NCI-H128 (cell line): ENCODE measurements at regions not wholly inside any gene's neighbourhood (a gene's known extent, or its start where the extent isn't known, plus 50 kb on each side); places are given as distances from the start of the nearest gene placed in this dataset.
"Not testable (repeated sequence)": the region's sequence is repeated elsewhere in the genome, so short reads cannot be mapped to it uniquely, and the experiment has no call there.

ENCODE experiments used
- DNase-seq: peaks from one replicate; lab custom pipeline; 2025; ENCODE audit not compliant: unreplicated experiment; lab: John Stamatoyannopoulos, UW

DNA sequence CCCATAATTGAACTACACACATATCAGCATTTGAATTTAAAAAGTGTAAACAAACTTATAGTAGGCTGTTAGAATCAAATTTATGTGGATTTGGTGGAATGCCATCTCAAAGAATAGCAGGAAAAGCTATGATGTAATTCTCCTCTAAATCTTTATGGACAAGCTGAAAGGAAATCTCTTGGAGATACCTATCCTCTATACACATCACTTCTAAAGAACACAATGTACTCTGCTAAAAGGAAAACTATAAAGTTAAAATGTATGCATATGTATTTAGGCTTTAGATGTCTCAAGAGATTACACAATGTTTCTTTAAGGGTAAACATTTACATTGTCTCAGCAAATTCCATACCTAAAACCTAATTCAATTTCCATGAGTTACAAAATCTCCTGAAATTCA lies 323.3 kb downstream of the CRPPA start:
- no peak for DNase-seq

DNA sequence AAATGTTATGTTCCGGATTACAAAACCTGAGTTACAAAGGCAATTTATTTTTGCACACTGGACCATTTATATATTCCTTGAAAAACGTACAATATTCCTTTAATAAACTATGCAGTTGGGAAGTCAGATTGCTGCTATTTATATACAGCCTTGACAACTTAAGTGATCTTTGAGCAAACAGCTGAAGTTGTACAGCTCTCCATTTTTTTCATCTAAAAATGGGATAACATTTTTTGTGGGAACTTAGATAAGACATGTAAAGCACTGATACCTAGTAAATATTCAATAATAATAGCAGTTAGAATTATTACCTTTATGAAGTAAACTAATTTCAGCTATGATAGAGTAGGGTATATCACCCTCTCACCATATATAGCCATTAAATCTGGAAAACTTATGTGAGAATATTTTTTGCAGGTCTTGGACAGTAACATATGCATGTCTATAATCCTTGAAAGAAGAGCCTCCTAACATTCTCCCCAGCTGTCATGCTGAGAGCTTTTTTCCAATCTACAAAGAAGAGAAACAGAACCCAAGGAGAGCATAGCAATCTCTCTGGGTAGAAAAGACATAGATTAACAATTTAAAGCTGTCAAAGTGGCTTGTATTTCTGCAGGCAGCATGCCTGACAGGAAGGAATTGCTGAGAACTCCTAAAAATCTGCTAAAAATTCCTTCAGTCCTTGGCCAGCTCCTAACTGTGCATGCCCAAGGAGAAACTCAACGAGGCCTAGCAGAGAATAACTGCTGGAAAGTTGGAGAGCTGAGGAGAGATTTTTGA lies 326.0 kb downstream of the CRPPA start:
- DNase-seq: no peak

DNA sequence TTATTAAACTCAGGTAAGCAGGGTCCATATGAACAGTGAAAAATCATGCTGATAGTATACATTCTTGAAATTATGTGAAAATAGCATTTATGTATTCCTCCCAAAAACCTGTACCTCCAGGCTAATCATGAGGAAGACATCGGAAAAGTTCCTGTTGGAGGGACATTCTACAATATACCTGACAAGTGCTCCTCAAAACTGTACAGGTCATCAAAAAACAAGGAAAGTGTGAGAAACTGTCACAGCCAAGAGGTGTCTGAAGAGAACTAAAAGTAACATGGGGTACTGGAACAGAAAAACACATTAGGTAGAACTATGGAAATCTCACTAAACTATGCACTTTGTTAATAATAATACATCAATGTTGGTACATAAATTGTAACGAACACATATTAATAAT lies 326.7 kb downstream of the CRPPA start:
- no peak for DNase-seq

DNA sequence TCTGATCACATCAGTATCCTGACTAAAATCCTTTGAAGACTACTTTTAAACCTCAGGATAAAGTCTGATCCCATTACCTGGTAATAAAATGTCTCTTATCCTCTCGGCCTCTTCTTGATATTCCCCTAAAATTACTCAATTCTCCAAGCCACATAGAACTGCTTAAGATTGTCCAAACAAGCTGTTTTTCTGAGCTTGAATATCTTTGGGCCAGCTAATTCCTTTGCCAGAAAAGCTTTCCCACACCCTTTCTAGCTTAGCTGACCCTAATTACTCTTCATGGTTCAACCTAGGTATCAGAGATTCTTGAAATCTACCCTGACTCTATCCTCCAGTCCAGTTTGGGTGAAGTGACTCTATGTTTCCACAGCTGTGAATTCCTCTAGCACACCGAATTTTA lies 328.6 kb downstream of the CRPPA start:
- DNase-seq: no peak

DNA sequence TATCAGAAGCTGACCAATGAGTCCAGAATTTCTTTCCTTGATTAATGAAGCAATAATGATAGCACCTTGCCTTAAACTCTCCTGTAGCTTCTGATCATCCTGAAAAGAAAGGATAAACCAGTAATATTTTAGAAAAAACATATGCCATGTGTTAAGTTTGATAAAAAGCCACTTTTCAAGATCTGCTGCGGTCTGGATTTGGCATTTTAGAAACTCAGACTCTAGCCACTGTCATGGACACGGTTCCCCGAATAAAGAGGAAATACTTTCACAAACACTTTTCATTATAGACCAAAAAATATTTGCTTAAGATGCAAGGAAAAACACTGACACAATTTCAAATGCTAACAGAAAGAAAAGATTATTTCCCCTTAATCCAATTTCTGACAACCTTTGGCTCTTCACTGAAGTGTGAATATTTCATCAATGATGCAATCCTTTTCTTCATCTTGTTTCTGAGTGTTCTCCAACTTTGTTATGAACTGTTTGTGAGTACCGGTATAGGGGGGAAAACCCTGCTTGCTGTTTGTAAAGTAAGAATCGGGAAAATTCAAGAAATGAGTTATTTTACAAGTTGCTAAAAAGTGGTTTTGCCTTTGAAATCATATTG lies 329.5 kb downstream of the CRPPA start:
- no peak for DNase-seq

DNA sequence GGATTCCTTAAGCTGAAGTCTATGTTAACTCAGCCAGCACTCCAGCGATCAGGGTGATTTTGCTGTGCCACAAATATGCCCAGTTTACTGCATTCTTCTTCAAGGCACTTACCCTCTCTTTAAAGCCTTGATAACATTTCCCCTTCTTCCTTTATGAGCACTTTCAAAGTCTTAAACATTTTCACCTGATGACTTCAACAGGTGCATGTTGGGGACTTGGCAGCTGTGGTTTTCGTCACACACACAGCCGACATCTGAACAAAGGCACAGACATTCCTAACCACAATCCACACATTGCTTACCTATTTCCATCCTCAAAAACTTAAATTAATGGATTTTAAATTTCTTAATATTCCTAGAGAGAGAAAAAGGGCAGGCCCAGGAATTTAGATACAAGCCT lies 331.5 kb downstream of the CRPPA start:
- DNase-seq: no peak

DNA sequence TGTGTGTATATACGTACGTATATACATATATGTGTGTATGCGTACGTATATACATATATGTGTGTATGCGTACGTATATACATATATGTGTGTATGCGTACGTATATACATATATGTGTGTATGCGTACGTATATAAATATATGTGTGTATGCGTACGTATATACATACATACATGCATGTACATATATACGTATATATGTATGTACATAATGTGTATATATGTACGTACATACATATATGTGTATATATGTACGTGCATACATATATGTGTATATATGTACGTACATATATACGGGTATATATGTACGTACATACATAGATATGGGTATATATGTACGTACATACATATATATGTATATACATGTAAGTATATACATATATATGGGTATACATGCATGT lies 332.1 kb downstream of the CRPPA start:
- DNase-seq: no peak

DNA sequence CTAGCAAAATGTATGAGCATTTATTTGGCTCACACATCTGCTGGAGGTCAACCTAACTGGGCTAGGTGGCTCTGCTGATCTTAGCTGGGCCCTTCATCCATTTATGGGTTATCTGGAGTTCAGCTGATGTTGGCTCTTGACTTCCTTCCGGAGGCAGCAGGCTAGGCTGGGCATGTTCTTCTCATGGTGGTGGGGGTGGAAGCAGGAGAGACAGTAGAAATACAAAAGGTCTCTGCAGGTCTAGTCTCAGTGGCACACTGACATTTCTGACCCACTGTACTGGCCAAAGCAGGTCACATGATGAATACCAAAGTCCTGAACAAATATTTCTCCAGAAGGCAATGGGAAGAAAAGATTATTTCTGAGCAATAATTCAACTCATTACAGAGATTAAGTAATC lies 334.6 kb downstream of the CRPPA start:
- DNase-seq: no peak

DNA sequence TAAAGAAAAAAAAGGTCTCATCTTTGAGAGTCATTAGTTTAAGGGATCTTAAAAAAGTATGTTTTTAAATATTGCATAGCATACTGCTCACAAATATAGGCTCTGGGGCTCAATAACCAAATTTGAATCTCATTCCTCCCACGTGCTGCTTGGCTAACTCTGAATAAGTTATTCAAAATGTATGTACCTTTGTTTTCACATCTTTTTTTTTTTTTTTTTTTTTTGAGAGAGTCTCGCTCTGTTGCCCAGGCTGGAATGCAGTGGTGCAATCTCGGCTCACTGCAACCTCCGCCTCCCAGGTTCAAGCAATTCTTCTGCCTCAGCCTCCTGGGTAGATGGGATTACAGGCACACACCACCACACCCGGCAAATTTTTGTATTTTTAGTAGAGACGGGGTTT lies 335.6 kb downstream of the CRPPA start:
- not testable (repeated sequence) for DNase-seq

DNA sequence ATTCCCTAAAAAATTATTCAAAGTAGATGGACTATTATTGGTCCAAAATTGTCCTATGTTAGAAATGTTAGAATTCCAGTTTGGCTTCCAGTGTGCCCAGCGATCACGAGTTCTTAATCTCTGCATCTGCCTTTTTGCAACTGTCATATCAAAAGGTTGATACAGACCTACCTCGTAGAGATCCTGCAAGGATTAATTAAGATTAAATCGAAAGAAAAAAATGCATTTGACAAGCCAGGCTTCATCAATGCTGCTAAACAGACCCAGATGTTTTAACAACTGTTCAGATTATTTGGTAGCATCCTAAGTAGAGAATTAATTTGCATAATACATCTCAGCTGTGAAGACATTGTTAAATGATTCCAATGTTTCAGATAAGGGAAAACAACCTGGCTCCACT lies 336.5 kb downstream of the CRPPA start:
- no peak for DNase-seq

DNA sequence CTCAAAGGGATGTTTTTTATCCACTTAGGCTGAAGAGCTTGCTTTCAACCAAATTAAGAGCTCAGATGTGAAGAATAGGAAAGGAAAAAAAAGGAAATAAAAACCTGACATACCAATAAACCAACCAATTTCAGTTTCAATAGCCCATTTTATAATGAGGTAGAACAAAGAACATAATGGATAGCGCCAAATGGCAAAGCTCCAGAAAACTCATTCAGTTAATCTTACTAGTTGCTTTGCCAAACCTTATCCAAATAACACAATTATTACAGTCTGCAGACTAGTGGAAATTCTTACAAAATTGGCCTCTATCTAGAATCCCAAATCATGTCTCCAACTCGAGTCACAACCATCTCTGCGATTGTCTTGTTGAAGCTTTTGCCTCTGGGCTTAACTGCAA lies 337.0 kb downstream of the CRPPA start:
- no peak for DNase-seq

DNA sequence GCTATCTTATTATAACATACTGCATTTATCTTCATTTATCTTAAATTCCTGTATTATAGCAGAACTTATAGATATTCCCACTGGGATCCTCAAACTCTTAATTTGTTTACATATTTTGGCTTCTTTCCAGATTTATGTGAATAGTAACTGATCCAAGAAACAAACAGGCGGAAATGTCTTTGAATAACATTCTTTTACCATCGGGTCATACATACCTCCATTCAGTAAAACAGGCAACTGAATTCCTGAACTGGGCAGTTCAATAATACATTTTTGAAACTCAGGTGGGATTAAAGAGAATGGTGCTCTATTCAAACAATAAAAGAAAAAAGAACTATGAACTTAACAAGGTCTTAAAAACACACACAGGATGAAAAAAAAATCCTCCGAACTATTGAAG lies 337.4 kb downstream of the CRPPA start:
- DNase-seq: no peak

DNA sequence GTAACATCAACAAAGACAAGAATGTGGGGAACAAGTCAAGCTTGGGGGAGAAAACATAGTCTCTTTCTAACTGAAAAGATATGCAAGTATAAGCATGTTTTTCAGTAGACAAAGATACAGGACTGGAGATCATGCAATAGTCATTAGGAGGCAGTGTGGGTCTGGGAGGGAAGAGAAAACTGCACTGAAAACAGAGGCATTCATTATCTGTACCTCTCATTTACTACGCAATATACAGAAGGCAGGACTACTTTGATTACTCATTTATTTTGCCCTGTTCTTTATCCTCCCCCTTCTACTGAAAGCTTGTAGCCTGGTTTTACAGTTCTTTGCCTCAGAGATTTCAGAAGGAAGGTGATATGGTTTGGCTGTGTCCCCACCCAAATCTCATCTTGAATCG lies 341.2 kb downstream of the CRPPA start:
- no peak for DNase-seq

DNA sequence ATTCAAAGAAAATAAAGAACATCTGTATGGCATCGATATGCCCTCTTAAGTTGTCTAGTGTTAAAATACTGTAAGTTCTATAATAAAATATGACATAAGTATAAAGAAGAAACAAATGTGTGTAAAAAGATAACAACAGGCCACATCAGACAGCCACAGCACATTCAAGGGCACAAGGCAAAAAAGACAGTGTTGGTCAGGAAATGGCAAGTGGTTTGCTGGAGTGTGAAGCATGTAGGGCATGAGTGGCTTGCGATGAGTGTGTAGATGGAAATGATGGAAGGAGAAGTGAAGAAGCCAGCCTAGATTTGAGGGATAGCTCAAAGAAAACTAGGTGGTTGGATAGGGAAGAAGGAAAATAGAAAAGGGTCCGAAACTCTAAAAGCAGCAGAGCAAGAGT lies 341.6 kb downstream of the CRPPA start:
- DNase-seq: no peak

DNA sequence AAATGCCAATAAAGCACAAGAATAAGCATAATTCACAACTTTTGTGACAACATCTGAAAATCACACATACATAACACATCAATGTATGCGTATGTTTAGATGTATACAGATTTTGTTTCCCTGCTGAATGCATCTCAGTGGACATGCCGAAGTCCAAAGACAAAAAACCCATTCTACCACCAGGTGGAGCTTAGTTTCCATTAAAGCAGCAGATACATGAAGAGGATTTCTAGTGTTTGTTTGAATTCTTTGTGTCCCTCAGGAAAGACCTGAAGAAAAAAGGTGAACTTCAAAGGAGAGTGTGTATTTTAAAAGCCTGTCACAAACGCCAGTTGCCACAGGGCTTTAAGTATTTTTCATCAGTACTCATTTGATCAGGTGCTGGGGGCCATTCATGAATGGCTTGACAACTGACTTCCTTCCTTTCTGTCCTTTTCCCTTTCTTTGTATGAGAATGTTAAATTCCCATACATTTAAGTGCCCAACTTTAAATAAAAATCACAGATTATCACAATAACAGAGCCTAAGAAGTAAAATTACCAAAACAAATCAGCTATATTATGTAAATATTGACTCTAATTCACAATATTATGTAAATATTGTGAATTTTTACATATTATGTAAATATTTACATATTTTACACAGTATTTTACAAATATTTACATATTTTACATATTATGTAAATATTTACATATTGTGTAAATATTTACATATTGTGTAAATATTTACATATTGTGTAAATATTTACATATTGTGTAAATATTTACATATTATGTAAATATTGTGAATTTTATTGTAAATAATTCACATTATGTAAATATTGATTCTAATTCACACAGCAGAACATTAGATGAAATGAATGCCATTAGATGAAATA lies 343.0 kb downstream of the CRPPA start:
- DNase-seq: peak; percentile 47

DNA sequence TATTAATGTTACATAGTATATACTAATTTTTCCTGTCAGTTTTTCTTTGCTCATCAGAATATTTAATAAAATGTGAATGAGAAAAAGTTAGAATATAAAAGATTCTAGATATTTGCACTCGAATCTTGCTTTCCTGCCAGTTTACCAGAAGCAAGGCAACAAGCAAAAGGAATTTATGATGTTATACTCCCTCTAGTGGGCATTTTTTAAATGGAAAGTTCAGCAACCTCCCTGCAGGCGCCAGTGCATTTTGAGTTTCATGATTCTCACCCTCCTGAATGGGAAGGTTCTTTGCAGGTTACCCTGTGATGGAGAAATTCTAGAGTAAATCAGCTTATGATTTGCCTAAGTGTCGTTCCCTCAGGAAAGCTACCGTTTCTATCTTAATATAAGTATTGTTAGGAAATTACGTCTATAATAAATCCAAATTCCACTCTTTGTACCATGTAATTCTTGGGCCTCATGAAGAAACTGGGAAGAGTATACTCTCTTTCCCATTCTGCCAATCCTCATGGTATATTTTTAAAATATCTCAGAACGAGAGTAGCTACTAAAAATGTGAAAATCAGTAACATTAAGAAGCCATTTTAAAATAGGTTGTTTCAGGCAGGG lies 350.0 kb downstream of the CRPPA start:
- DNase-seq: peak; percentile 11

DNA sequence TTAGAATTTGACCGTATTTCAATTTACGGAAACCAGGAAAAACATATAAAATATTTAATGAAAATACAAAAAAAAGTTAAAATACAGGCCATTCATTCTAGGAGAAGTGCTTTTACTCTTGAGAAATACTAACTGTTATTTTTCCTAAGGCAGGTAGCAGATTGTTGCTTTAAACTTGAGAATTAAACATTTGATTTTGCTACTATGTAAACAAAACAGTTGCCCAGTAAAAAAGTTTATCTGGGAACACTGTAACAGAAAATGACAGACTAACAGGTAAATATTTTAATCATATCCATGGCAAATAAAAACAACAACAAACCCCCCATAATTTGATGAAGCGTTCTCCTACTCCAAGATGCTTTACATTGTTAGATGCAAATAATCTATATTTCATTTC lies 350.5 kb downstream of the CRPPA start:
- DNase-seq: no peak

DNA sequence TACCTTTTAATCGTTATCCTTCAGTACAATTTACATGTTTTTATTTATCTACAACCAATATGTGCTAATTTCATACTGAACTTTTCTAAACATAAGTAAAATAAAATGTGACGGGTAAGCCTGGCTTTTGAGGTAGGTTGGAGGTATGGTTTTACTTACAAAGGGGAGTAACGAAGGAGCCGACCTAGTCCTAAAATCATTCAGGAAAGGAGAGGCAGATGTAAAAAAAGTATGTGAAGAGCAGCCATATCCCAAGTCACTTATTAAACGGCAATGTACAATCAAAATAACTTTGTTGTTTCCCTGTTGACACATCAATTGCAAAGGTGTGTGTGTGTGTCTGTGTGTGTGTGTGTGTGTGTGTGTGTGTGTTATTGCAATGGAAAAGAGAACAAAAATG lies 351.3 kb downstream of the CRPPA start:
- DNase-seq: no peak

DNA sequence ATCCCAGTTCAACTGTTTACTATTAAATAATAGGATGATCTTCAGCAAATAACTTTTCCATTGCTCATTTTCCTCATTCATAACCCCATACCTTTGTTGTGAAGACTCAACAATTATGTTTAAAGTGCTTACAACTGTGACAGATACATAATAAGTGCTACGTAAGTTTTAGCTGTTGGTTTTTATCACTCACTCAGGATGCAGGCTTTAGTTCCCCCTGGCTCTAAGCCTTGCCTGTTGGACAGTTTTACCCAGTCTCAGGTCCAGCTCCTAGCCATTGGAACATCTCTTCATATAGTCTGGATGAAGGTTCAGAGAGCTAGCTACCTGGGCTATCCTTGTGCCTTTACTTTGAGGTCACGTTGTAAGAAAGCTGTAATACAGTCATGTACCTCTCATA lies 353.2 kb downstream of the CRPPA start:
- DNase-seq: no peak

DNA sequence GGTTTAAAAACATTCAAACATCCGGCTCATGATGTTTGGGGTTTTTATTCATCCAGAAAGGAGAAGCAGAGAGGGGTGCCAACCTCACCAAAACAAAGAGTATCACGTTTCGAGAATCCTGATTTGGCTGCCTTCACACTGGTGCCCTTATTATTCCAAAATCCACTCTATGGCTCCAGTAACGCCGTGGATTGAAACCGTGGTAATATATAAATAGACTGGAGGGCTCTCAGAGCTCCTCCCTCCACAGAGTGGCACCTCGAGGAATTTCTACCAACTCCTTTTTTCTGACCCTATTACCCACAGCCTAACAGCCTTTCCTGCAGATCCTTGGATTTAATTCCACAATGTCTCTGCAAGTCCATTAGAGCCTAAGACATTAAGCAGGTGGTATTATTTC lies 353.6 kb downstream of the CRPPA start:
- DNase-seq: peak; percentile 19

DNA sequence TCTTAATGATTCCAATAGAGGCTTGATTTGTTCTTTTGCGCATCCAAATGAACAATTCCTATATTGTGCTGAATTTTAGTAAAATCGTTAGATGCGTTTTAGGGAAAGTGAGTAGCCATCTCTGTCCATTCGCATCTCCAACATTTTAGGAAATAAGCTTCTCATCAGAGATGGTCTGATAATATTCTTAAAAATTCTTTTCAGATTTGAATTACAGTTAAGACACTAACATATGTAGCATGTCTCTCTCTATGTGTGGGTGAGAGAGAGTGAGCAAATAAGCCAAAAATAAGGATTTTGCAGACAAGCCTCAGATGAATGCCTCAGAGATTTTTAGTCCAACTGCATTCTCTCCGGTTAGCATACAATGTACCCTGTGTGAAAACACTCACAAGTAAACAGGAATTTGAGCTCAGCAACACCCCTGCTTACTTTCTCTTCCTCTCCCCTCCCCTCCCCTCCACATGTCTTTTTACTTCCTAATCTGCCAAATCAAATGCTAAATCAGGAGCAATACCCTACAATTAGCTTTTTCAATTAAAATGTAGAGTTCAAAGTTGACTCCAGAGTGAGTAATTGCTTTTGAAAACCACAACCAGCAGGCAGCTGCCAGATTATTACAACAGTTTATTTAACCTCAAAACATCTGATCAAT lies 354.4 kb downstream of the CRPPA start:
- no peak for DNase-seq
